GM19395 (cell line): ENCODE measurements at regions not wholly inside any gene's neighbourhood (a gene's known extent, or its start where the extent isn't known, plus 50 kb on each side); places are given as distances from the start of the nearest gene placed in this dataset.

Experiments used
- ATAC-seq: cut with Tn5 transposase; IDR thresholded peaks from one replicate; pipeline ENCODE4 v1.9.1; 2021; ENCODE audit warnings: mild to moderate bottlenecking, moderate library complexity; ENCODE audit not compliant: unreplicated experiment

GRCh38 chr9:21746550-21746949 lies 55.9 kb upstream of the MTAP start:
- ATAC-seq = no peak

GRCh38 chr9:21747175-21747574 lies 55.3 kb upstream of the MTAP start:
- no peak for ATAC-seq

- ATAC-seq = no peak
Observed at GRCh38 chr9:21750021-21750735, 52.3 kb upstream of the MTAP start.

GRCh38 chr9:21751998-21752397 lies 50.4 kb upstream of the MTAP start:
- ATAC-seq = no peak
